GM11168 (cell line): ENCODE measurements at regions not wholly inside any gene's neighbourhood (a gene's known extent, or its start where the extent isn't known, plus 50 kb on each side); places are given as distances from the start of the nearest gene placed in this dataset.

Experiments
- in situ Hi-C: fragments of 300-500 bp; cut with MboI; formaldehyde crosslinking; loops from one replicate; pipeline ENCODE4 v1.12.0; 2022; ENCODE audit warnings: low sequenced_read_pairs; ENCODE audit not compliant: unreplicated experiment

GRCh38 chr5:118555727-118556126, 432.6 kb downstream of the DTWD2 start:
- in situ Hi-C loops = no loop called here

GRCh38 chr5:118554981-118555380, 433.4 kb downstream of the DTWD2 start:
- in situ Hi-C loops = no loop called here

GRCh38 chr5:118554241-118554640, 434.1 kb downstream of the DTWD2 start:
- in situ Hi-C loops = no loop called here

GRCh38 chr5:118553662-118554061, 434.7 kb downstream of the DTWD2 start:
- in situ Hi-C loops = no loop called here

GRCh38 chr5:118552731-118553360, 435.5 kb downstream of the DTWD2 start:
- in situ Hi-C loops = no loop called here

GRCh38 chr5:118552146-118552545, 436.2 kb downstream of the DTWD2 start:
- in situ Hi-C loops = no loop called here

- in situ Hi-C loops = no loop called here
These were observed 436.6 kb downstream of the DTWD2 start for GRCh38 chr5:118551716-118552115.

- in situ Hi-C loops = no loop called here
These were observed 437.3 kb downstream of the DTWD2 start for GRCh38 chr5:118551031-118551430.

- in situ Hi-C loops = no loop called here
These were observed 439.3 kb downstream of the DTWD2 start for GRCh38 chr5:118548761-118549720.

- in situ Hi-C loops = no loop called here
These were observed 442.9 kb downstream of the DTWD2 start for GRCh38 chr5:118545470-118545869.

- in situ Hi-C loops = no loop called here
These were observed 443.4 kb downstream of the DTWD2 start for GRCh38 chr5:118544887-118545449.

- in situ Hi-C loops = no loop called here
These were observed 454.4 kb downstream of the DTWD2 start for GRCh38 chr5:118533923-118534322.

GRCh38 chr5:118533156-118533555, 455.2 kb downstream of the DTWD2 start:
- in situ Hi-C loops = no loop called here

GRCh38 chr5:118531276-118531675, 457.1 kb downstream of the DTWD2 start:
- in situ Hi-C loops = no loop called here

- in situ Hi-C loops = no loop called here
These were observed 458.8 kb downstream of the DTWD2 start for GRCh38 chr5:118529361-118530144.

- in situ Hi-C loops = no loop called here
These were observed 465.7 kb downstream of the DTWD2 start for GRCh38 chr5:118522626-118523025.

GRCh38 chr5:118520771-118521415, 467.5 kb downstream of the DTWD2 start:
- in situ Hi-C loops = no loop called here

- in situ Hi-C loops = no loop called here
These were observed 468.9 kb downstream of the DTWD2 start for GRCh38 chr5:118519466-118519865.

- in situ Hi-C loops = no loop called here
These were observed 469.6 kb downstream of the DTWD2 start for GRCh38 chr5:118518720-118519119.

GRCh38 chr5:118511846-118512245, 476.5 kb downstream of the DTWD2 start:
- in situ Hi-C loops = no loop called here
